A549 (cell line): ENCODE measurements at regions not wholly inside any gene's neighbourhood (a gene's known extent, or its start where the extent isn't known, plus 50 kb on each side); places are given as distances from the start of the nearest gene placed in this dataset.

Experiments
- ATAC-seq, 2 experiments: fragments of 200-7000 bp in 1 of 2; fragments of >200 bp in 1 of 2; cut with Nextera tagmentation in 1 of 2; cut with Tn5 transposase in 1 of 2; 3 replicates each; pipeline versions ENCODE4 v1.8.0 to v1.9.1; 2018 to 2020; ENCODE audit warnings: mild to moderate bottlenecking in 1 of 2, moderate library complexity in 1 of 2
- CTCF ChIA-PET: fragments of 300-600 bp; sonication (Branson Sonifier 250); formaldehyde crosslinking; extraction: SDS; loops from one replicate; lab custom pipeline; 2021; ENCODE audit warnings: antibody characterized with exemption, inconsistent platforms; lab: Yijun Ruan, JAX
- POLR2A ChIA-PET: fragments of 350-600 bp; formaldehyde crosslinking; extraction: SDS; loops from one replicate; lab custom pipeline; 2021; ENCODE audit warnings: antibody characterized with exemption, inconsistent platforms; lab: Yijun Ruan, JAX
- DNase-seq, 2 experiments: peaks; one replicate each; pipeline versions ENCODE4 v3.0.0 to v3.0.0-alpha.2; 2011 to 2016; ENCODE audit warnings: low read depth in 1 of 2, low spot score in 1 of 2
- FAIRE-seq: peaks from 2 replicates; lab custom pipeline; 2011; peaks lifted over from hg19 to GRCh38; lab: Jason Lieb, UNC
- H3K27ac ChIP-seq, 2 experiments: fragments of >200 bp; sonication (Bioruptor Twin); formaldehyde crosslinking; 3 replicates each; pipeline ENCODE4 v1.5.1; 2016 to 2017
- H3K4me1 ChIP-seq: fragments of >200 bp; sonication (Bioruptor Twin); formaldehyde crosslinking; 3 replicates; pipeline ENCODE4 v1.6.1; 2016
- H3K4me2 ChIP-seq: fragments of >200 bp; sonication (Bioruptor Twin); formaldehyde crosslinking; 3 replicates; pipeline ENCODE4 v1.6.1; 2016
- H3K4me3 ChIP-seq: fragments of >200 bp; sonication (Bioruptor Twin); formaldehyde crosslinking; 3 replicates; pipeline ENCODE4 v1.5.1; 2016
- H3K9me3 ChIP-seq: fragments of >200 bp; sonication (Bioruptor Twin); formaldehyde crosslinking; 3 replicates; pipeline ENCODE4 v1.6.1; 2016
- CBX2 ChIP-seq: fragments of 200-600 bp; sonication (generic); IDR thresholded peaks from 2 replicates; pipeline ENCODE4 v1.6.1; 2016; ENCODE audit warnings: low read depth, mild to moderate bottlenecking, borderline replicate concordance
- CBX8 ChIP-seq: fragments of 200-600 bp; sonication (generic); IDR thresholded peaks from 2 replicates; pipeline ENCODE4 v1.6.1; 2016
- CHD2 ChIP-seq: fragments of 150-350 bp; IDR thresholded peaks from 2 replicates; pipeline ENCODE4 v1.6.1; 2014; ENCODE audit warnings: low read length; ENCODE audit not compliant: partially characterized antibody
- EHMT2 ChIP-seq: fragments of 200-600 bp; sonication (generic); IDR thresholded peaks from 2 replicates; pipeline ENCODE4 v1.6.1; 2016; ENCODE audit warnings: antibody characterized with exemption, low read depth, mild to moderate bottlenecking, moderate library complexity
- FOSB ChIP-seq: fragments of 250-450 bp; sonication (Bioruptor Pico); IDR thresholded peaks from 2 replicates; pipeline ENCODE4 v1.5.0; 2020; ENCODE audit warnings: mild to moderate bottlenecking, moderate library complexity
- FOSL2 ChIP-seq, 2 experiments: fragments of 450-650 bp in 1 of 2; fragments of >200 bp in 1 of 2; sonication (Bioruptor Twin) in 1 of 2; formaldehyde crosslinking; IDR thresholded peaks; 2 replicates each; pipeline versions ENCODE4 v1.5.0 to v1.6.1; 2016 to 2020; ENCODE audit warnings: mild to moderate bottlenecking in 1 of 2, moderate library complexity in 1 of 2
- HDAC2 ChIP-seq: fragments of 200-600 bp; sonication (generic); IDR thresholded peaks from 2 replicates; pipeline ENCODE4 v1.6.1; 2016
- HOXB13 ChIP-seq: fragments of 250-450 bp; sonication (Bioruptor Pico); IDR thresholded peaks from 2 replicates; pipeline ENCODE4 v1.5.0; 2020; ENCODE audit warnings: low read depth, mild to moderate bottlenecking, moderate library complexity
- JUNB ChIP-seq: fragments of >200 bp; sonication (Bioruptor Twin); formaldehyde crosslinking; IDR thresholded peaks from 2 replicates; pipeline ENCODE4 v1.6.1; 2016
- MAFK ChIP-seq: fragments of 450-650 bp; IDR thresholded peaks from 2 replicates; pipeline ENCODE4 v1.6.1; 2014; ENCODE audit not compliant: partially characterized antibody
- MYC ChIP-seq: IDR thresholded peaks from 2 replicates; pipeline ENCODE4 v1.6.1; 2012; ENCODE audit warnings: mild to moderate bottlenecking, inconsistent platforms, low read length, improper control_type of control experiment, borderline replicate concordance
- NFE2L2 ChIP-seq: fragments of 150-350 bp; conservative IDR thresholded peaks from 2 replicates; pipeline ENCODE4 v1.6.1; 2014; ENCODE audit warnings: low read length
- NPAS2 ChIP-seq: fragments of 250-450 bp; sonication (Bioruptor Pico); IDR thresholded peaks from 2 replicates; pipeline ENCODE4 v1.8.0; 2022; ENCODE audit warnings: mild to moderate bottlenecking, moderate library complexity, borderline replicate concordance
- NR3C1 ChIP-seq: fragments of >200 bp; sonication (Bioruptor Twin); formaldehyde crosslinking; IDR thresholded peaks from 3 replicates; pipeline ENCODE4 v1.6.1; 2017
- PHF8 ChIP-seq: fragments of 200-600 bp; sonication (generic); IDR thresholded peaks from 2 replicates; pipeline ENCODE4 v1.6.1; 2016; ENCODE audit warnings: low read depth, mild to moderate bottlenecking, antibody characterized with exemption, moderate library complexity, borderline replicate concordance
- POLR2AphosphoS2 ChIP-seq: conservative IDR thresholded peaks from 2 replicates; pipeline ENCODE4 v1.6.1; 2012; ENCODE audit warnings: low read length, improper control_type of control experiment, inconsistent platforms
- RAD21 ChIP-seq, 2 experiments: fragments of >200 bp in 1 of 2; sonication (Bioruptor Twin) in 1 of 2; formaldehyde crosslinking in 1 of 2; IDR thresholded peaks in 1 of 2; conservative IDR thresholded peaks in 1 of 2; 2 replicates in 1 of 2; 3 replicates in 1 of 2; pipeline ENCODE4 v1.6.1; 2012 to 2018; ENCODE audit warnings: inconsistent platforms in 1 of 2
- RARB ChIP-seq: fragments of 250-450 bp; sonication (Bioruptor Pico); IDR thresholded peaks from 2 replicates; pipeline ENCODE4 v1.8.0; 2021; ENCODE audit warnings: mild to moderate bottlenecking, moderate library complexity
- RCOR1 ChIP-seq: fragments of 150-350 bp; IDR thresholded peaks from 2 replicates; pipeline ENCODE4 v1.6.1; 2014; ENCODE audit warnings: antibody characterized with exemption, low read length, low read depth
- RNF2 ChIP-seq: fragments of 200-600 bp; sonication (generic); IDR thresholded peaks from 2 replicates; pipeline ENCODE4 v1.6.1; 2016; ENCODE audit warnings: low read depth, mild to moderate bottlenecking, antibody characterized with exemption, moderate library complexity, borderline replicate concordance
- ZFP36 ChIP-seq: fragments of 450-650 bp; IDR thresholded peaks from 2 replicates; pipeline ENCODE4 v1.6.1; 2014; ENCODE audit warnings: borderline replicate concordance; ENCODE audit not compliant: partially characterized antibody
- ZNF302 ChIP-seq: fragments of 250-450 bp; sonication (Bioruptor Pico); IDR thresholded peaks from 2 replicates; pipeline ENCODE4 v1.9.0; 2021; ENCODE audit warnings: inconsistent platforms, mild to moderate bottlenecking, moderate library complexity
- WGBS: methylation state at CpG from one replicate; pipeline ENCODE4 v1.1.6; 2017; ENCODE audit errors: missing lambda C conversion rate; 5-methylcytosine and 5-hydroxymethylcytosine counted together
- TF ChIP-seq, protein P1 (sequence below): fragments of 250-450 bp; sonication (Bioruptor Pico); IDR thresholded peaks from 2 replicates; pipeline ENCODE4 v1.5.0; 2021; ENCODE audit warnings: mild to moderate bottlenecking, moderate library complexity, borderline replicate concordance
- TF ChIP-seq, protein P2 (sequence below): fragments of >200 bp; sonication (Bioruptor Twin); formaldehyde crosslinking; IDR thresholded peaks from 2 replicates; pipeline ENCODE4 v1.6.1; 2016
- TF ChIP-seq, protein P3 (sequence below): fragments of 450-650 bp; IDR thresholded peaks from 2 replicates; pipeline ENCODE4 v1.6.1; 2014; ENCODE audit warnings: antibody characterized with exemption
- TF ChIP-seq, protein P4 (sequence below): fragments of 250-450 bp; sonication (Bioruptor Pico); IDR thresholded peaks from 2 replicates; pipeline ENCODE4 v1.5.0; 2020; ENCODE audit warnings: low read depth, mild to moderate bottlenecking, moderate library complexity
- TF ChIP-seq, protein P5 (sequence below): IDR thresholded peaks from 2 replicates; pipeline ENCODE4 v1.6.1; 2012; ENCODE audit warnings: low read depth, borderline replicate concordance
- TF ChIP-seq, protein P6 (sequence below): IDR thresholded peaks from 2 replicates; pipeline ENCODE4 v1.6.1; 2012
- TF ChIP-seq, protein P7 (sequence below): IDR thresholded peaks from 2 replicates; pipeline ENCODE4 v1.6.1; 2012

DNA sequence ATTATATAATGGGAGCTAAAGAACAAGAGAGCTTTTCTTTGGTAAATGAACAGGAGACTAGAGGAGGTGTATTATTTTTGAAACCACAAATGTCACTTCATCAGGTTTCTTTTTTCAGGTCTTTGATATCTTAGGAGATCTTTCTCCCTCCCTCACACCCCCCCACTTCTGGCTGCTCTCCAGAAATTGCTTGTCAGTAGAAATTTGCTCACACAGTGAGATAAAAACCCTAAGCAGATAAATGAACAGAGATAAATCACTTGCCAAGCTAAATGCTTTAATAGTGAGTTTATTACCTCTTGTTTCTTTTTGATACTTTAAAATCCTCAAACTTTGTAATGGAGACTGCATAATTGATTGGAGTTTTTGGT, 421.2 kb upstream of the TENM3 start (continued):
- TF ChIP-seq, protein P1, sequence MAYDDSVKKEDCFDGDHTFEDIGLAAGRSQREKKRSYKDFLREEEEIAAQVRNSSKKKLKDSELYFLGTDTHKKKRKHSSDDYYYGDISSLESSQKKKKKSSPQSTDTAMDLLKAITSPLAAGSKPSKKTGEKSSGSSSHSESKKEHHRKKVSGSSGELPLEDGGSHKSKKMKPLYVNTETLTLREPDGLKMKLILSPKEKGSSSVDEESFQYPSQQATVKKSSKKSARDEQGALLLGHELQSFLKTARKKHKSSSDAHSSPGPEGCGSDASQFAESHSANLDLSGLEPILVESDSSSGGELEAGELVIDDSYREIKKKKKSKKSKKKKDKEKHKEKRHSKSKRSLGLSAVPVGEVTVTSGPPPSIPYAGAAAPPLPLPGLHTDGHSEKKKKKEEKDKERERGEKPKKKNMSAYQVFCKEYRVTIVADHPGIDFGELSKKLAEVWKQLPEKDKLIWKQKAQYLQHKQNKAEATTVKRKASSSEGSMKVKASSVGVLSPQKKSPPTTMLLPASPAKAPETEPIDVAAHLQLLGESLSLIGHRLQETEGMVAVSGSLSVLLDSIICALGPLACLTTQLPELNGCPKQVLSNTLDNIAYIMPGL (CRISPR knock-in tag), result no peak

DNA sequence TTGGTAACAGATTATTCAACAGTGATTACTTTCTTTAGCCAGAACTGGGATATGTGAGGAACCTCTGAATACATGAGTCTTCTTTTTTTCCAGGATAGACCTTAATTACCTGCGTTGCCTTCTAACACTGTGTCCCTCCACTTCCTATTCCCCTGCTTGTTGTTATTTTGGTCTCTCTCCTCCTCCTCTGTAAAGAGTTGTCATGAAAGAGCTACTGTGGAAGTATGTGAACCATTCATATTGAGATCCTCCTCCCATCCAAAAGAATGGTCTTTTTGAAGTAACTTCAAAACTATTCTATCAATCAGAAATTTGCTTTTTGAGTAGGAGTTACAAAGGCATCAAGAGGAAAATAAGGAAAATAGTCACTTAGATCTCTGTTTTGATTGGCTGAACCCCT, 420.0 kb upstream of the TENM3 start:
- ChIA-PET POLR2A (no interaction called here), CTCF (no interaction called here)
- DNase-seq (no peak), ATAC-seq (no peak), FAIRE-seq (no peak)
- no peak overlapping the region for H3K4me3 ChIP-seq
- TF ChIP-seq NFE2L2, result no peak
- no peak for TF ChIP-seq ZNF302 (CRISPR knock-in tag)
- TF ChIP-seq NR3C1, result no peak
- TF ChIP-seq EHMT2, result no peak
- TF ChIP-seq MYC, result no peak
- no peak for TF ChIP-seq FOSB (CRISPR knock-in tag)
- TF ChIP-seq, protein P2, sequence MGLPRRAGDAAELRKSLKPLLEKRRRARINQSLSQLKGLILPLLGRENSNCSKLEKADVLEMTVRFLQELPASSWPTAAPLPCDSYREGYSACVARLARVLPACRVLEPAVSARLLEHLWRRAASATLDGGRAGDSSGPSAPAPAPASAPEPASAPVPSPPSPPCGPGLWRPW, result no peak
- TF ChIP-seq RCOR1, result no peak
- TF ChIP-seq, protein P3, sequence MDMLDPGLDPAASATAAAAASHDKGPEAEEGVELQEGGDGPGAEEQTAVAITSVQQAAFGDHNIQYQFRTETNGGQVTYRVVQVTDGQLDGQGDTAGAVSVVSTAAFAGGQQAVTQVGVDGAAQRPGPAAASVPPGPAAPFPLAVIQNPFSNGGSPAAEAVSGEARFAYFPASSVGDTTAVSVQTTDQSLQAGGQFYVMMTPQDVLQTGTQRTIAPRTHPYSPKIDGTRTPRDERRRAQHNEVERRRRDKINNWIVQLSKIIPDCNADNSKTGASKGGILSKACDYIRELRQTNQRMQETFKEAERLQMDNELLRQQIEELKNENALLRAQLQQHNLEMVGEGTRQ, result no peak
- no peak for TF ChIP-seq CBX8
- no peak for TF ChIP-seq CBX2
- TF ChIP-seq RARB (CRISPR knock-in tag), result no peak
- no peak for TF ChIP-seq POLR2AphosphoS2
- TF ChIP-seq, protein P4, sequence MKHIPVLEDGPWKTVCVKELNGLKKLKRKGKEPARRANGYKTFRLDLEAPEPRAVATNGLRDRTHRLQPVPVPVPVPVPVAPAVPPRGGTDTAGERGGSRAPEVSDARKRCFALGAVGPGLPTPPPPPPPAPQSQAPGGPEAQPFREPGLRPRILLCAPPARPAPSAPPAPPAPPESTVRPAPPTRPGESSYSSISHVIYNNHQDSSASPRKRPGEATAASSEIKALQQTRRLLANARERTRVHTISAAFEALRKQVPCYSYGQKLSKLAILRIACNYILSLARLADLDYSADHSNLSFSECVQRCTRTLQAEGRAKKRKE (CRISPR knock-in tag), result no peak
- TF ChIP-seq MAFK, result no peak
- no peak for TF ChIP-seq NPAS2 (CRISPR knock-in tag)
- TF ChIP-seq FOSL2 (IDR thresholded peaks at IDR 0.05), result no peak
- TF ChIP-seq FOSL2 (CRISPR knock-in tag; IDR thresholded peaks at IDR 0.05), result no peak
- TF ChIP-seq, protein P5, sequence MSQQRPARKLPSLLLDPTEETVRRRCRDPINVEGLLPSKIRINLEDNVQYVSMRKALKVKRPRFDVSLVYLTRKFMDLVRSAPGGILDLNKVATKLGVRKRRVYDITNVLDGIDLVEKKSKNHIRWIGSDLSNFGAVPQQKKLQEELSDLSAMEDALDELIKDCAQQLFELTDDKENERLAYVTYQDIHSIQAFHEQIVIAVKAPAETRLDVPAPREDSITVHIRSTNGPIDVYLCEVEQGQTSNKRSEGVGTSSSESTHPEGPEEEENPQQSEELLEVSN, result no peak
- no peak for TF ChIP-seq HOXB13 (CRISPR knock-in tag)
- no peak for TF ChIP-seq CHD2
- H3K4me2 ChIP-seq, result no peak overlapping the region
- H3K4me1 ChIP-seq, result no peaks in the 10 kb centered on the region
- no peaks in the 10 kb centered on the region for H3K9me3 ChIP-seq
- H3K27ac ChIP-seq, result no peak overlapping the region
- 58% methylated on average over 1 of the region's 1 CpG for WGBS

DNA sequence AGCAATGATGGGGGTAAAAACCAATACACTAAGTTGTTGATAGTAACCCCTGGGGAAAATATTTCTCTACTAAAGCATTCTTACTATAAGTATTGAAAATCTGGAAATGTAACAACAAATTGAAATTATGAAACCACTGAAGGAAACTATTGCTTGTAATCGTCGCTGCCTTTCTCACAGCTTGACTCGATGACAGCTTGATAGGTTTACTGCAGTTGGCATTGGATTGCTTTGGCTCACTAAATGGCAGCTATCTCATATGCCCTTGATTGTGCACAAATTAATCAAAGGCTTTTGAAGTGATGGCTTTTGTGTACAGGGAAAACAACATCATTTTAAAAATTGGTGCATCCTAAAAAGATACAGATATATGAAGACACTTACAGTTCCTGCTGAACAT, 419.6 kb upstream of the TENM3 start:
- no peak for TF ChIP-seq PHF8
- TF ChIP-seq RAD21 (conservative IDR thresholded peaks at IDR 0.05 in 1 of 2, IDR thresholded peaks at IDR 0.05 in 1 of 2), result no peak
- no peak for TF ChIP-seq CBX8
- no peak for TF ChIP-seq RNF2
- TF ChIP-seq ZFP36, result no peak
- no peak for TF ChIP-seq HDAC2
- TF ChIP-seq, protein P6, sequence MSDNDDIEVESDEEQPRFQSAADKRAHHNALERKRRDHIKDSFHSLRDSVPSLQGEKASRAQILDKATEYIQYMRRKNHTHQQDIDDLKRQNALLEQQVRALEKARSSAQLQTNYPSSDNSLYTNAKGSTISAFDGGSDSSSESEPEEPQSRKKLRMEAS, result no peak
- TF ChIP-seq JUNB, result no peak
- TF ChIP-seq, protein P7, sequence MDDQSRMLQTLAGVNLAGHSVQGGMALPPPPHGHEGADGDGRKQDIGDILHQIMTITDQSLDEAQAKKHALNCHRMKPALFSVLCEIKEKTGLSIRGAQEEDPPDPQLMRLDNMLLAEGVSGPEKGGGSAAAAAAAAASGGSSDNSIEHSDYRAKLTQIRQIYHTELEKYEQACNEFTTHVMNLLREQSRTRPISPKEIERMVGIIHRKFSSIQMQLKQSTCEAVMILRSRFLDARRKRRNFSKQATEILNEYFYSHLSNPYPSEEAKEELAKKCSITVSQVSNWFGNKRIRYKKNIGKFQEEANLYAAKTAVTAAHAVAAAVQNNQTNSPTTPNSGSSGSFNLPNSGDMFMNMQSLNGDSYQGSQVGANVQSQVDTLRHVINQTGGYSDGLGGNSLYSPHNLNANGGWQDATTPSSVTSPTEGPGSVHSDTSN, result no peak
- Histone ChIP-seq H3K27ac (no peak overlapping the region), H3K4me2 (no peak overlapping the region), H3K4me1 (no peaks in the 10 kb centered on the region), H3K9me3 (no peaks in the 10 kb centered on the region), H3K4me3 (no peak overlapping the region)
- ChIA-PET POLR2A (no interaction called here), CTCF (no interaction called here)
- FAIRE-seq (no peak), ATAC-seq (no peak), DNase-seq (no peak)
- WGBS, result 0% methylated on average over 3 of the region's 3 CpGs
